T47D (cell line): ENCODE measurements at regions not wholly inside any gene's neighbourhood (a gene's known extent, or its start where the extent isn't known, plus 50 kb on each side); places are given as distances from the start of the nearest gene placed in this dataset.
A peak's percentile ranks its signal among the peaks of the same experiment; 100 is the strongest.
"Not testable (repeated sequence)": the region's sequence is repeated elsewhere in the genome, so short reads cannot be mapped to it uniquely, and the experiment has no call there.

Experiments used
- DNase-seq, 2 experiments: peaks; one replicate each; pipeline versions ENCODE4 v3.0.0 to v3.0.0-alpha.2; 2011 to 2012; ENCODE audit warnings: low read depth in 1 of 2, low spot score in 1 of 2
- JUND ChIP-seq: IDR thresholded peaks from 2 replicates; pipeline ENCODE4 v1.6.1; 2012; ENCODE audit warnings: low read depth
- in situ Hi-C: cut with HindIII; loops from 2 replicates; pipeline ENCODE4 v1.10.0; 2016; ENCODE audit warnings: low sequenced_read_pairs, low pct_unique_long_range_greater_than_20kb

DNA sequence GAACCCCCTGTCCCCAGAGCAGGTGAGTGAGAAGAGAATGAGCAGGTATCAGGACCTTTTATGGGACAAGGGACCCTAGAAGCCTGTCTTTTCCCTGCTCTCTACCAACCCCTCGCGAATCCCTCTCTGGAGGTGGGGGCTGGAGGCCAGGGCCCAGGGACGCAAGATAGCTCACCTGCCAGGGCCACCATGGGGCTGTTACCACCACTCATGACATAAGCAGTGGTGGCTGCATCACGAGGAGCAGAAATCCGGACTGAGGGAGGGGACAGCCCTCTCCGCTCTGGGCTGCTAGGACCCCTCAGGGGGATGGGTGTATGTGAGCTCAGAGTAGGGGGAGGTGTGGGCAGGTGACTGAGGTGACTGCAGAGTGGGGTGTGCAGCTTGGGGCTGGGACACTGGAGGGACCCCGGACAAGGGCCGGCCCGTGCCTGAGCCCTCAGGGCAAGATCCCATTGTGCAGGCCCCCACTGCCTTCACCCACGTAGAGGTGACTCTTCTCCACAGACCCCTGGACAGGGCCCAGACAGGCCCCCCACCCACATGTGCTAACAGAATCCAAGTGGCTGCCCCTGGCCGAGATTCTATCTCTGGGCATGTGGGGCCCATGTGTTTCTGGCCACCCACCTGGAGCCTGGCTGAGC, 190.6 kb downstream of the TBC1D2B start:
- in situ Hi-C loops = no loop called here
- no peak for DNase-seq
- TF ChIP-seq JUND = no peak

DNA sequence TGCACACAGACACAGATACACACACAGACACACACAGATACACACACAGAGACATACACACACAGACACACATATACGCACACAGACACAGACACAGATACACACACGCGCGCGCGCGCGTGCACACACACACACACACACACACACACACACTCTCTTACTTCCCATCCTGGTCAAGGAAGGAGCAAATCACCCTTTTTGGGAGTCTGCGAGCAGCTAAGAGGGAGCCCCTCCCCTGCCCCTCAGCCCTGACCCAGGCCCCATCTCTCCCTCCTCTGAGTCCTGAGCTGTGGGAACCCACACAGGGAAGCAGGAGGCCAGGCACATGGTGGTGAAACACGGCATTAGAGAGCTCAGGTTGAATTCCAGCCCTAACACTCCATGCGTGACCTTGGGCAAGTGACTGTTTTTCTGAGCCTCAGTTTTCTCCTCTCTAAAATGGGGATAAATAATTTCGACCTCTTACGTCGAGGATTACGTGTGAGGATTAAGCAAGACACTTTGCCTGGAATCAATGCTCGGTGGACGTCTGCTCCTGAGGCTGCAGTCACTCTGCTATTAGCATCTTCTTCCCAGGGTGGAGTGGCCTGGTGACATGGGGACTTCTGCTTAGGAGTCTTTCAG, 191.5 kb downstream of the TBC1D2B start:
- not testable (repeated sequence) for DNase-seq

DNA sequence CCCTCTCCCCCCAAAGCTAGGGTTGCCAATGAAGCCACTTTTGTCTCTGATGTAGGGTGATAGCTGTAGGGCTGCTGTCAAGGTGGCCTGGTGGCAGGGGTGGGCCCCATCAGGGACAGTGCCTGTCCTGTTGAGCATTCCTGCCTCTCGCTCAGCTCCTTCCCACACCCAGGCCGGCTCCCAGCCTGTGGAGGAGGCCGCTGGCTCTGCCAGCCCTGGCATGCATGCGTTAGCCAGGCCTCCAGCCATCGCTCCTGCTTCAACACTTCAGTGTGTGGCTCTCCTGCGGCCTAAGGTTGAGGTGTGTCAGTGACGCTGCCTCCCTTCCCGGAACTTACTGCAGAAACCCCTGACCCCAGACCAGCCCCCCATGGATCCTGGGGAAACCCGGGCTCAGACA, 194.5 kb downstream of the TBC1D2B start:
- in situ Hi-C loops, DNase-seq: not testable (repeated sequence)

More for the DNA sequence above, 191.5 kb downstream of the TBC1D2B start:
- in situ Hi-C loops = not testable (repeated sequence)

DNA sequence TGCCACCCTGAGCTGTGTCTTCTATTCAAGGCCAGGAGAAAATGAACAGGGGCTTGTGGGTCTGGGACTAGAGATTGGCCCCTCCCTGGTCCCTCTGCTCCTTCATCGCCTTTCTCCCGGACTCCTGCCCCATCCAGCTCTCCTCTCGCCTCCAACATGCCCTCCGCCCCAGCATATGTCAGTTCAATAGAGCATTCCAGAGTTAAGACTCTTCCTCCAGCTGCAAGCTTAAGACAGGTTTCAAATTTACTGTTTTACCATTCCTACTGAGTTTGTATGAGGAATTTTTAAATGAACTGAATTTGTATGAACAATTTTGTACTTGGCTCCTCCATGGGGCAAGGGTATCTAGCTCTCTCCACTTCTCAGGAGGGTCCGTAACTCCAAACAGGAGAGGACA, 195.6 kb downstream of the TBC1D2B start:
- no peak for DNase-seq
- in situ Hi-C loops = no loop called here
- TF ChIP-seq JUND = no peak

GRCh38 chr15:77881535-77881934, 196.0 kb downstream of the TBC1D2B start:
- DNase-seq, in situ Hi-C loops: not testable (repeated sequence)

- DNase-seq, in situ Hi-C loops: not testable (repeated sequence)
Observed at GRCh38 chr15:77879466-77879865, 198.0 kb downstream of the TBC1D2B start.

DNA sequence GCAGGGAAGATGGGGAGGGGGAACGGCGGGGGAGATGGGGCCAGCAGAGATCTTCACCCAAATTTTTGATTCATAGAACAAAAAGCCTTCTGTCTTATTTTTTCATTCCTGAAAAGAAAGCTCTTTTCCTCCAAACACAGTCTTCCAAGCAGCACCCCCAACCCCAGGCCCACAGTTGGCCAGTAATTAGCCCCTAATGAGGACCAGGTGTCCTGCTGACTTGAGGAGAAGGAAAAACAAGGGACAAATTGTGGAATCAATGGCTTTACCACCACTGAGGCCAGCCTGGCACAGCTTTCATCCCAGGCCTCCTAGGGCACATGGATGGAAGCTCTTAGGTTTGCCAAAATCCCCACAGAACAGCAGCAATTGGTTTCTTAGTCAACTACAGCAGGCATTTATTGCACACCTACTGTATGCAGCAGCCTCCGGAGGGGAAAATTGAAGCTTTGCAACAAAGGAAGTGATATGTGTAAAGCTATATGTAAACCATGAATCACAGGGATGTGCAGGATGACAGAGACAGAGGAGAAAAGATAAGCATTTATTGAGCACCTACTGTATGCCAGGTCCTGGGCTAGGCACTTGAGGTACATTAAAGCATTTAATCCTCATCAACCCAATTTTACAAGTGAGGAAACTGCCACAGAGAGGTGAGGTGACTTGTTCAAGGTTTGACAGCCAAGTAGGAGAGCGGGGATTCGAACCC, 199.5 kb downstream of the TBC1D2B start:
- no peak for TF ChIP-seq JUND
- in situ Hi-C loops = no loop called here
- DNase-seq = no peak

- DNase-seq, in situ Hi-C loops: not testable (repeated sequence)
Observed at GRCh38 chr15:77876107-77876820, 201.2 kb downstream of the TBC1D2B start.

DNA sequence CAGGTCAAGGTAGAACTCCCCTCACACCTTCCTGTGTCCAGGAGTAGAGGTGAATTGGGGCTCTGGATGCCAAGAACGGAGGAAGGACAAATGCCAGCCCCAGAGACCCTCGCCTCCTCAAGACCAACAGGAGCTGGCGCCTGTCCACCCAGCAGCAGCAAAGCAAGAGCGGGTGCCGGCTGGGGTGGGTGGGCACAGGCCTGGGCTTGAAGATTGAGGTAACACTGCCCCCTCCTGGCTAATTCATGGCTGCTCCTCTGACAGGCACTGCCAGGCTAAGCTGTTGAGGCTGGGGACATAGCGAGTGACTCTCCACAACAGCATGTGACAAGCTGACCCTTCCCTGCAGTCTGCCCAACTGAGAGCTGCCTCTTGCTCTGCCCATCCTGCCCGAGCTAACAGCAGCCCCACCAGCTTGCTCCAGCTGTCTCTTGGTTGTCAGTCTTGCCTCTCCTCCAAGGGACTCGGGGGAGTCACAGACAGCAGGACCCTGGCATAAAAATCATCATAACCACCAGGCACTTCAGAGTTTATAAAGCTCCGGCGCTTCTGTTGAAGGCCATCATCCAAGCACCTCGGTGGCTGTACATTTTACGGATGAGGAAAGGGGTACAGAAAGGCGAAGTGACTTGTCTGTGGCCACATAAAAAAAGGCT, 202.3 kb downstream of the TBC1D2B start:
- in situ Hi-C loops = not testable (repeated sequence)
- peak; percentile 26 to 49 for DNase-seq

GRCh38 chr15:77874063-77874462, 203.4 kb downstream of the TBC1D2B start:
- in situ Hi-C loops = no loop called here
- no peak for DNase-seq
- no peak for TF ChIP-seq JUND

DNA sequence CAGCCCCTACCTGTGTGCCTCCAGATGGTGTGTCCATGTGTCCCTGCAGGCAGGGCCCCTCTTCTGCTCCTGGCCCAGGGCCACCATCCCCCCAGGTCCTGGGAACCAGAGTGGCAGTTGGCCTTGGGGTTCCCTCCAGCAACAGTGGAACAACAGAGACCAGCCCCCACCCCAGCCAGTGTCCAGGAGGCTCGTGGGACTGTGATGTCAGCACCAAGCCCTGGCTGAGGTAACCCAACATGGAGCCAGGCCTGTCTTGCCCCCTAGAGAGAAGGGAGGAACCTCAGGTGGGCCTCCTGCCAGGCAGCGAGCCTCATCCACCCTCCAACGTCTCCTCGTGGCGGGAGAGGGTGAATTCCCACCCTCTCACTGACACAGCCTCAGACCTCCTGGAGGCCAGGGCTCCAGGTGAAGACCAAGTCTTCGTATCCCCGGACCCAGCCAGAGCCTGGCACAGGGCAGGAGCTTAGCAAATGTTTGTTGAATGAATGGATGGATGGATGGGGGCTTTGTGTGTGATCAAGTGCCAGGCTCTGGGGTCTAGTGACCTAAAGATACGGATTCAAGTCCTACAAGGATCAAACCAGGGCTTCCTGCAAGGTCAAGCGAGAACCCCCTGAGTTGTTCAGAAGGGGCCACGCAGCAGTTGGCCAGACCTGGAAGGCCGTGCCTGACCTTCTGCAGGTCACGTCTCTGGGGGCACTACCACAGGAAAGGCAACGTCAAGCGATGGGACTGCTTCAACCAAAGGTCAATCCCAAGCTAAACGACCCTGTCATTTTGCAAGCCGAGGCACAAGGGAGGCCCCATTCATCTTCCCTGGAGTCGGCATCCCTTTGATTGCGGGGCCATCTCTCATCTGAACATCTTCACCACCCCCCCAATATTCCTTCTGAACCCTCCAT, 204.7 kb downstream of the TBC1D2B start:
- in situ Hi-C loops, DNase-seq: not testable (repeated sequence)

DNA sequence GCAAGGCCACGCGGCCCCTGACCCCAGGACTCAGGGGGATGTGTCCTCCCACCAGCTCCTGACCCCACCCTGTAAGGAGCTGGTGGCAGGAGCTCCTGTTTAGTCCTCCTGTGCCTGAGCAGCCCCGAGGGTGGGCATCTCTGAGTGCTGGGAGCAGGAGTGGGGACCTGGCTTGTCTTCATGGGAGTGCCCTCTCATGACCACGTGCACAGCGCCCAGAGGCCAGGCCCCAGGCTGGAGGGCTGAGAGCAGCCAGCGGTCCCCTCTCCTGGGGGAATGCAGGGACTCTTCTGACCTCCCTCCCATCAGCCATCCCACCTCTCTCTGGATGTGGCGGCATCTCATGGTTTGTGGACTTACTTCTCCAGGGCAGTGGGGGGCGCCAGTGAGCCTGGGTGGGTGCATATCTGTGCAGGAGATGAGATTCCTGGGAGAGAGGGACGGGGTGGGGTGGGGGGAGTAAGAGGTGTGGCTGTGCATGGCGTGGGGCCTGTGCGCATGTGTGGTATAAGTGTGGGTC, 205.6 kb downstream of the TBC1D2B start:
- DNase-seq = no peak
- in situ Hi-C loops = no loop called here
- no peak for TF ChIP-seq JUND
